D721Med (cell line): ENCODE measurements at regions not wholly inside any gene's neighbourhood (a gene's known extent, or its start where the extent isn't known, plus 50 kb on each side); places are given as distances from the start of the nearest gene placed in this dataset.
"Not testable (repeated sequence)": the region's sequence is repeated elsewhere in the genome, so short reads cannot be mapped to it uniquely, and the experiment has no call there.

Source experiments
- DNase-seq: peaks from one replicate; pipeline ENCODE4 v3.0.0; 2011; ENCODE audit warnings: low spot score; ENCODE audit not compliant: insufficient read length
- FAIRE-seq: peaks from 2 replicates; lab custom pipeline; 2011; peaks lifted over from hg19 to GRCh38; lab: Jason Lieb, UNC
- CTCF ChIP-seq: IDR thresholded peaks from 2 replicates; pipeline ENCODE4 v1.5.1; 2012; ENCODE audit warnings: mild to moderate bottlenecking, control low read depth; ENCODE audit not compliant: insufficient read depth; ENCODE audit errors: missing control alignments

GRCh38 chr7:12493407-12493806 is 77.1 kb upstream of the SCIN start:
- no peak for FAIRE-seq
- no peak for TF ChIP-seq CTCF

GRCh38 chr7:12493863-12494686 is 76.4 kb upstream of the SCIN start:
- DNase-seq = no peak
- no peak for FAIRE-seq
- no peak for TF ChIP-seq CTCF

More at GRCh38 chr7:12493407-12493806, 77.1 kb upstream of the SCIN start:
- DNase-seq = no peak

- DNase-seq (no peak), FAIRE-seq (no peak)
- TF ChIP-seq CTCF = no peak
These were observed 75.9 kb upstream of the SCIN start for GRCh38 chr7:12494687-12495024.

DNA sequence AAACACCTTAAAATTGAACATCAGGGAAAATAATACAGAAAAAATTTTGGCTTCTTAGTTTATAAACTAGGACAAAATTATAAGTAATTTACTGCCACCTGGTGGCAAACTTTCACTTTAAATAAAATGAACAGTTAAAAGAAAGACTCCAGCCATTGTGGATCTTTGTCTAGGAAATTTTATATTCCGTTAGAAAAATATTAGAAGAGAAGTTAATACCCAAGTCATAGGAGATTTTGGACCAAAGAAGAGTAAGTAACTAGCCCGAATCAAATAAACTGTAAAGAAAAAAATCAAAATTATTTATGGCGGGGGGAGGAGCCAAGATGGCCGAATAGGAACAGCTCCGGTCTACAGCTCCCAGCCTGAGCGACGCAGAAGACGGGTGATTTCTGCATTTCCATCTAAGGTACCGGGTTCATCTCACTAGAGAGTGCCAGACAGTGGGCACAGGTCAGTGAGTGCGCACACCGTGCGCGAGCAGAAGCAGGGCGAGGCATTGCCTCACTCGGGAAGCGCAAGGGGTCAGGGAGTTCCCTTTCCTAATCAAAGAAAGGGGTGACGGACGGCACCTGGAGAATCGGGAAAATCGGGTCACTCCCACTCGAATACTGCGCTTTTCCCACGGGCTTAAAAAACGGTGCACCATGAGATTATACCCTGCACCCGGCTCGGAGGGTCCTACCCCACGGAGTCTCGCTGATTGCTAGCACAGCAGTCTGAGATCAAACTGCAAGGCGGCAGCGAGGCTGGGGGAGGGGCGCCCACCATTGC is 73.4 kb upstream of the SCIN start:
- not testable (repeated sequence) for FAIRE-seq, DNase-seq
- peak; percentile 40 for TF ChIP-seq CTCF

DNA sequence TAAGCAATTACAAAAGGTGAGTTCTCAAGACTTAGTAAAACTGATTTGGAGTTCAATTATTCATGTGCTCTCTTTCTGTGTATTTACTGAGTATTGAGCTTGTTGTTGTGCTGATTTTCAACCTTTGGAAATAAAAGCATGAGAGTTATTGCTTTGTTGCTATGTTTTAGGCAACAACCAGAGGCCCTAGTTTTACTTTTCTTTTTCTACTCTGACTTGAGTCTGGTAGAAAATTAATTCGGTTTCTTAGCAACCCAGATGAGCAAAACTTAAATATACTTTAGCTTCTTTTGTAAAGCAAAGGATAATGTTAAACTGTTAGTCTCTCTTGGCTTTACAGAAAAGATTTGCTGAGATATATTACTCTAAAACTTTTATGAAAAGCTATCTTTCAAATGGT is 66.4 kb upstream of the SCIN start:
- no peak for TF ChIP-seq CTCF
- no peak for FAIRE-seq

DNA sequence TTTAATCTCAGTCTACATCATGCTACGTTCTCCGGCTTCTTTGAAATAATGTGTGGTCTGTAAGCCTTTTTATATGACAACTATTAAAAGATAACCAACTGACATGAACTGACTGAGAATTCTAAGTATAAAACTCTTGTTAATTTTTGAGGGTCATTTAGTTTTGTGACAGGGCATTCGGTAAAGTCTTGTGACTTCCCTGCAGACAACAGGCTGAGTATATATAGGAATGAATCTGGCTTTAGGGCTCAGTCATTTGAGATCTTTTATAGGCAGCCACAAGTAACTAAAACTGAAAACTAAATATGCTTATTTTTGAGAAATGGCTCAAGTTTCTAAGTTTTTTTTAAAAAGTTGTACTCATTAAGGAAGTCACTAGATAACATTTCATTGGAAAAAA is 62.5 kb upstream of the SCIN start:
- FAIRE-seq (no peak), DNase-seq (no peak)
- TF ChIP-seq CTCF = no peak

More for the DNA sequence above, 66.4 kb upstream of the SCIN start:
- DNase-seq = no peak
